ENCODE measurements at regions not wholly inside any gene's neighbourhood (a gene's known extent, or its start where the extent isn't known, plus 50 kb on each side); places are given as distances from the start of the nearest gene placed in this dataset.
A peak's percentile ranks its signal among the peaks of the same experiment; 100 is the strongest.

- no peak for TF ChIP-seq CTCF (IDR thresholded peaks at IDR 0.05; ENCODE audit: low read depth, low read length)
- no peak for DNase-seq (ENCODE audit: low read depth in 2 of 2)
Measured at GRCh38 chr10:62538606-62539005, 164.4 kb downstream of the ZNF365 start.

GRCh38 chr10:62540389-62540788 lies 166.2 kb downstream of the ZNF365 start:
- TF ChIP-seq CTCF (IDR thresholded peaks at IDR 0.05; ENCODE audit: low read depth, low read length): no peak
- no peak overlapping the region for H3K4me3 ChIP-seq (replicated peaks in 1 of 2; ENCODE audit: low read depth in 2 of 2, low read length in 2 of 2)
- peak in 1 of 2 donors; percentile 18 for DNase-seq (ENCODE audit: low read depth in 2 of 2)

More at GRCh38 chr10:62538606-62539005, 164.4 kb downstream of the ZNF365 start:
- H3K4me3 ChIP-seq (replicated peaks in 1 of 2; ENCODE audit: low read depth in 2 of 2, low read length in 2 of 2): no peak overlapping the region

GRCh38 chr10:62541811-62542210 lies 167.6 kb downstream of the ZNF365 start:
- DNase-seq (ENCODE audit: low read depth in 2 of 2): no peak
- no peak for TF ChIP-seq CTCF (IDR thresholded peaks at IDR 0.05; ENCODE audit: low read depth, low read length)
- H3K4me3 ChIP-seq (replicated peaks in 1 of 2; ENCODE audit: low read depth in 2 of 2, low read length in 2 of 2): no peak overlapping the region

- TF ChIP-seq CTCF (IDR thresholded peaks at IDR 0.05; ENCODE audit: low read depth, low read length): no peak
- no peak overlapping the region for H3K4me3 ChIP-seq (replicated peaks in 1 of 2; ENCODE audit: low read depth in 2 of 2, low read length in 2 of 2)
- peak; percentile 34 to 52 for DNase-seq (ENCODE audit: low read depth in 2 of 2)
Measured at GRCh38 chr10:62543571-62544355, 169.6 kb downstream of the ZNF365 start.

GRCh38 chr10:62545160-62546066 lies 171.2 kb downstream of the ZNF365 start:
- DNase-seq (ENCODE audit: low read depth in 2 of 2): peak; percentile 84 to 93
- H3K4me3 ChIP-seq (replicated peaks in 1 of 2; ENCODE audit: low read depth in 2 of 2, low read length in 2 of 2): no peak overlapping the region
- TF ChIP-seq CTCF (IDR thresholded peaks at IDR 0.05; ENCODE audit: low read depth, low read length): no peak

GRCh38 chr10:62548686-62549085 lies 174.5 kb downstream of the ZNF365 start:
- no peak for DNase-seq (ENCODE audit: low read depth in 2 of 2)
- no peak for TF ChIP-seq CTCF (IDR thresholded peaks at IDR 0.05; ENCODE audit: low read depth, low read length)
- no peak overlapping the region for H3K4me3 ChIP-seq (replicated peaks in 1 of 2; ENCODE audit: low read depth in 2 of 2, low read length in 2 of 2)
